Brain pericyte (primary cell): ENCODE measurements at regions not wholly inside any gene's neighbourhood (a gene's known extent, or its start where the extent isn't known, plus 50 kb on each side); places are given as distances from the start of the nearest gene placed in this dataset.
A peak's percentile ranks its signal among the peaks of the same experiment; 100 is the strongest.
"Not testable (repeated sequence)": the region's sequence is repeated elsewhere in the genome, so short reads cannot be mapped to it uniquely, and the experiment has no call there.

ENCODE experiments used
- DNase-seq: peaks from one replicate; pipeline ENCODE4 v3.0.0-alpha.2; 2012; ENCODE audit warnings: low read depth, low spot score

- DNase-seq: no peak
Measured at GRCh38 chr14:37842106-37842505, 246.7 kb downstream of the TTC6 start.

DNA sequence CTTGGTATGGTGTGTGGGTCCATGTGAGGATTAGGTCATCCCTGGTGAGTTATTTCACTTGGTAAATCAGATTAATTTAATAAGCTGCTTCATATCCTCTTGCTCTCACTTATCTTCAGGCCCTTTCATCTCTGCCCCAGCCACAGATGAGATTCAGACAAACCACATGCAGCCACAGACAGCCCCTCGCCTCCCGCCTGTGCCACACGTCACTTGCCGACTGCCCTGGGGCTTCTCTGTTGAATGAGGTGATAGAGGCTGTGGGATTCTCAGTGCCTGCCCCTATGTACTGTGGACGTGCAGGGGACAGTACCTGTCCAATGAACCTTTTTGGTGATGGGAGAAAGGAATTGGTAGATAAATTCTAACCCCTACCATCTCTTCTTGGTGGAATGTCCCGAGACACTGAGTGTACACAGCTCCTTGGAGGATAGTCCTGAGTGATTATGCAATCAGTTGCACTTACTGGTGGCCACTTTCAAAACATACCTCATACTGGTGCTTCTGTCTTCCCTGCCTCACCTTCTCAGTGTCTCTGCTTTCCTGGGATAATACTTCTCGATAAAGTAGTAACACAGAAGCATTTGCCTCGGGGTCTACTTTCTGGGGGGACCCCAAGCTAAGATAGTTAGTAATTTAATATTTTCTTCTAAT is 248.7 kb downstream of the TTC6 start:
- no peak for DNase-seq

- no peak for DNase-seq
Measured at GRCh38 chr14:37844614-37845013, 249.2 kb downstream of the TTC6 start.

DNA sequence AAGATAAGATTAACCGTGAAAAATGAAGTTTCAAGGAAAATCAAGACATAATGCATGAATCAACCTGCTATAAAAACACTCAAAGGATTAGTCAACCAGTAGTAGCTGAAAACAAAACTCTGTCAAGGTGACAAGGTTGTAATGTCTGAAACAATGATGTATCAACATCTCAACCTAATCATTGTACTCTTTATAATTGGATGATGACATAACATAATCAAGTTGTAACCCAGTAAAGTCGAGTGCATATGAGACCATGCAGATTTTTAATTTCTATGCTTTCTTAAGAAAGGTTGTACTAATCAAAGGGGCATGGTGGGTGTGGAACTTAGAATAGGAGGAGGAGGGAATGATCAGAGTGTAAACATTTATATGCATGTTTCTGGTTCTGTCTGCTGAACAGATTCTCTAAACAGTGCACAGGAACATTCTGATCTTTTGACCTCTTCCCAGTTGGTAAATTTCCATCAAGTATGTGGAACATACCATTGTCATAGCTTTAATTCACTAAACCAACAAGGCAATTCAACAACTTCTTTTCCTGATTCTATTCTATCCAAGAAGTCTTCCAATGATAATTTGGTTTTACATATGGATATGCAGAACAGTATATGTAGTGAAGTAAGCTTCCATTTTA is 253.7 kb downstream of the TTC6 start:
- no peak for DNase-seq

DNA sequence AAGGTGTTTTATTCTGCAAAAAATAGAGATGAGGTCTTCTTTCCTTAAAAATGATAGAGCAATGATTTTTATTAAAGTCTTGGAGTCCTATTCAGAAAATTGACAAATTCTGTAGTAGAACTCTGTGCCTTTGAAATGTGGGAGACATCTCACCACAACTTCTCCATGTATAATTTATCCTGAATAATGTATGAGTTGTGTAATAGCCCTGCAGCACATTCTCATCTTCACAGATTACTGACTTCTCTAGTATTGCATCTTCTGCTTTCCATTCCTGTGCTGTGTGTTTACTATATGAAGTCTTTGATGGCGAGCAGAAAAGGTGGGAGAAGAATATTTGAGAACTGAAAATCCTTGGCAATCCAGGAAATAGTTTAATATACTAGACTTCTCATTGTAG is 255.6 kb downstream of the TTC6 start:
- no peak for DNase-seq

- no peak for DNase-seq
Measured at GRCh38 chr14:37855871-37856270, 260.4 kb downstream of the TTC6 start.

GRCh38 chr14:37857774-37858266 is 262.4 kb downstream of the TTC6 start:
- DNase-seq: no peak

- no peak for DNase-seq
Measured at GRCh38 chr14:37858733-37859132, 263.3 kb downstream of the TTC6 start.

- DNase-seq: no peak
Measured at GRCh38 chr14:37859177-37859576, 263.7 kb downstream of the TTC6 start.

GRCh38 chr14:37862263-37862662 is 266.8 kb downstream of the TTC6 start:
- DNase-seq: no peak

GRCh38 chr14:37864128-37864527 is 268.7 kb downstream of the TTC6 start:
- no peak for DNase-seq

DNA sequence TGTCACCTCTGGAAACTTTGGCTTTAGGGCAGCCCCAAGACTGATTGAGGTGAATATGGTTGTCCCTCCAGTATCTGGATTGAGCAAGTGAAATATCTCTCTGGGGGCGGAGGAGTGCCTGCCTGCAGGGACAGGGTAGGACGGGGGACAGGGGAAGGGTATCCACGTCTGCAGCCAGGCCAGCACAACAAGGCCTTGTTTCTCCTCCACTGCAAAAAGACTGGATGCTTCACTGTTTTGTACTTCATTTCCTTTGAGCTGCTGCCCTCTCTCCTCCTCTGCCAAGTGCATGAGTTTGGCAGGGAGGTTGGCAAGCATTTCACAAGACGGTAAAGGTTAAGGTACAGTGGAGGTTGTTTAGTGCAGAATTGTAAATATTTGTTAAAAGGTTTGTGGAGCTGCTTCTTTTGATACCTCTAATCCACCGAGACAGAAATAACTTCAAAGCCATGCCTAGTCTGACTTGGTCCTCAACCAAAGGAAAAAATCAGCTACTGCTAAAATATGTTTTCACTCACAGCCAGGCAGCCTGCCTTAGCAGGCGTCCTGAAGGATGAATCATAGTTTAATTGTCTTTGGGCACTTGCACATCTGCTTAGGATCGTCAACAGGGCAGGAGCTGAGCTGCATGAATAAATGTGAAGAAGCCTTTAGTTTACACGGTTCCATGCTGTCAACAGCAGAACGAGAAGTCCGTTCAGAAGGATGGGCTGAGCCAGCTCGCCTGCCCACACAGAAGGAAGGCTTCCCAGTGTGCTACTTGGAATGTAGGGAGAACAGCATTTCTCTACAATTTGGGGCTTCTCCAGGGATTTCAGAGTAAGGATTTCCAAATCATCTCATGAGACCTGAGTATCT is 269.7 kb downstream of the TTC6 start:
- no peak for DNase-seq

DNA sequence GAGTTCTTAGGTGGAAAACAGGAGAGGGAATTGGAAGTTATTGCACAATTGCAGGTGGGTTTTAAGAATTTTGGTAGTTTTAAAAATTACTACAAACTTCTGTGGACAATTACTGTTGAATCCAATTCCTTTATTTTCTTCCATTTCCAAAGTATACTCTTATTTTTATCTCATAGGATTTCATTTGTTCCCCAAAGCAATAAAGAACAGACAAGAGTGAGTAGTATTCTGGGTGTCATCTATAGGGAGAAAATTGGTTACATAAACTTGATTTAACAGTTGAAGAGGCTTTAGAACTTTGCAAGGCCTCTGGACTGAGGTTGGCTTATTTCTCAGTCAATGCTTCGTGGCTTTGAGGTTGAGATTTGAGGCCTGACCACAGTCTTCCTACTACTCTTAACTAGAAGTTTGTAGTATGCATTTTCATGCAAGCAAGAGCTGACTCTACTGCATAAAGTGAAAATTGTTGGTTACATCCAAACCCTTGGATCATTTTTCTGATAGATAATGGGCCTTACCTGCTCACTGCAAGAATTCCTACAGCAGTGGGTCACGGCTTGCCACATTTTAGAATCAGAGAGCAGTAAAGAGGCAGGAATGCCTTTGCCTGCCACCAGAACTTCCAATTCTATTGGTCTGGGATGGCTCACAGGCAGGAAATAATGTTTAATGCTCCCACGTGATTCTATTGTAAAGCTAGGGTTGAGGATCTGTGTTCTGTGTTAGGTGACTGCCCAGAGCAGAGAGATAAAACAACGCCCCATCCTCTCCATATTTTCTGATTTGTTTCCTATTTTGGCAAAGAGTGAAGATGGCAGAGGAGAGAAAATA is 270.5 kb downstream of the TTC6 start:
- DNase-seq: no peak

DNA sequence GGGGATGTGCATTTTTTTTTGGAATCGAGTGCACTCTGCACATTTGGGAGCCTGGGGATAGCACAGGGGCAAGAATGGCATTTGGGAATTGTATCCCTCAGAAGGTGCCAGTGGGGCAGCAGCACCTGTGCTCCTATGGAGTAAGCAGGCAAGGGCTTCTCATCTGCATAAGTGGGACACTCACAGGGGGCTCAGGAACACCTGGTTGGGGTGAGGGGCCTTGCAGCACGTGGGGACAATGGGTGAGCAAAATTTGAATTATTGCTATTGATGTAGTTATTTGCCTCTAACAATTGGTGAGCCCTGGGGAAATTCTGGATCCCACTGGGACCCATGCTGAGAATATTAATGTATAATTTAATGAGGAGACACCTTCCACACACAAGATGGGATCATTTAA is 274.2 kb downstream of the TTC6 start:
- no peak for DNase-seq

- DNase-seq: no peak
Measured at GRCh38 chr14:37870170-37870569, 274.7 kb downstream of the TTC6 start.

GRCh38 chr14:37870632-37871346 is 275.4 kb downstream of the TTC6 start:
- no peak for DNase-seq

- not testable (repeated sequence) for DNase-seq
Measured at GRCh38 chr14:37874065-37874428, 278.6 kb downstream of the TTC6 start.

- DNase-seq: peak; percentile 16
Measured at GRCh38 chr14:37874429-37875109, 279.1 kb downstream of the TTC6 start.

DNA sequence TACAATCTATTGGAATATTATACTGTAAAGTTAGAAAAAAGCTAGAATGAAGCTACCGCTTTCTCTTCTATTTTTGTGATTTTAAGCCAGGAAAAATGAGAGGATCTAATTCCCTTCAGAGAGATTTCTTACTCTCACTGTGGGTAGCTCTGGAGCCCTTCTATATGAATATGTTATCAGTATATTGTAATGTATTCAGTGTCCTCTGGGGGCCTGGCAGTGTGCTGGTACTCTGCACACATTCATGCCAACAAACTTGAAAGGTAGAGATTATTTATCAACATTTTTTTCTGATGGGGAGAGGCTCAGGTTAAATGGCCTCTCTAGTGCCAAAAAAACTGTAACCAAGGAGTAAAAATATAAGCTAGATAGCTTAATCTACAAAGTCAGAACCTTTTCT is 292.8 kb downstream of the TTC6 start:
- DNase-seq: no peak

DNA sequence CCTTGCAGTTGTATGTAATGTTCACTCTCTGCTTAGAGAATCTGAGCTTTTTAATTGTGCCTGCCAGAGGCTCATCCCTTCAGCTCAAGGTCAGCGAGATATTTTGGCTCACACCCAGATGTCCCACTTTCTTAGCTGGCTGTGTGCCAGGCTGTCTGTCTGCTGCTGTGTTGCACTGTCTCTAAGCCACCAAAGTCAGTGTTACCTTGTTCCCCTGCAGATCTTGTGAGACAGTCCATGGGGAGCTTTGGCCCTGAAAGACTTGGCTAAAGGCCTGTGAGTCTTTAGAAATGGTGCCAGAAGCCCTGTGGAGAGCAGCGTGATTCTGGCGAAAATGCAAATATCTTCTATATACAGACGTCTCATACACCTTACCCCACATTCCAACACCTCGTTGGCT is 293.7 kb downstream of the TTC6 start:
- DNase-seq: no peak
